ENCODE measurements at regions not wholly inside any gene's neighbourhood (a gene's known extent, or its start where the extent isn't known, plus 50 kb on each side); places are given as distances from the start of the nearest gene placed in this dataset.

DNA sequence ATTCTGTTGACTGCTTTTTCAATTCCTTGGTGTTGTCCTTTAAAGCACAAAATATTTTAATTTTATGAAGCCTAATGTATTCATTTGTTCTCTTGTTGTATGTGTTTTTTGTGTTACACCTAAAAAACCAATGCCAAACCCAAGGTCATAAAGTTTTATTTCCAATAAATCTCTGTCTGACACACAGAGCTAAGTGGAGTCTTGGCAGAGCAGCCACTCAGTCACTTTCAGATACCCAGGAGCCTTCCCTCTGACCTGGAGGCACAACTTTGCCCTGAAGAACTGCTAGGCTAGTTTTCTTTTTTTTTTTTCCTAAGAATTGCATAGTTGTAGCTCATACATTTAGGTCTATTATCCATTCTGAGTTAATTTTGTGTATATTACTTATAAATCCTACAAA is 71.2 kb upstream of the BCL9 start:
- no peaks in the 10 kb centered on the region for H3K27me3 ChIP-seq (replicated peaks; ENCODE audit: insufficient read depth, low read length)
- no peaks in the 10 kb centered on the region for H3K9me2 ChIP-seq (replicated peaks; ENCODE audit: insufficient read depth, low read length)
- DNase-seq = no peak
- no peak overlapping the region for H2AFZ ChIP-seq (ENCODE audit: low read length)
- no peak overlapping the region for H3K27ac ChIP-seq (ENCODE audit: low read length)
- no peaks in the 10 kb centered on the region for H3F3A ChIP-seq (ENCODE audit: insufficient read depth, low read length)
- H3K79me2 ChIP-seq (ENCODE audit: low read length) = no peaks in the 10 kb centered on the region
- no peaks in the 10 kb centered on the region for H3K9me3 ChIP-seq (replicated peaks; ENCODE audit: insufficient read depth, low read length)
- H3K4me2 ChIP-seq (ENCODE audit: low read depth, low read length) = no peak overlapping the region
- no peaks in the 10 kb centered on the region for H3K4me1 ChIP-seq (ENCODE audit: low read length)
- TF ChIP-seq, protein P1, sequence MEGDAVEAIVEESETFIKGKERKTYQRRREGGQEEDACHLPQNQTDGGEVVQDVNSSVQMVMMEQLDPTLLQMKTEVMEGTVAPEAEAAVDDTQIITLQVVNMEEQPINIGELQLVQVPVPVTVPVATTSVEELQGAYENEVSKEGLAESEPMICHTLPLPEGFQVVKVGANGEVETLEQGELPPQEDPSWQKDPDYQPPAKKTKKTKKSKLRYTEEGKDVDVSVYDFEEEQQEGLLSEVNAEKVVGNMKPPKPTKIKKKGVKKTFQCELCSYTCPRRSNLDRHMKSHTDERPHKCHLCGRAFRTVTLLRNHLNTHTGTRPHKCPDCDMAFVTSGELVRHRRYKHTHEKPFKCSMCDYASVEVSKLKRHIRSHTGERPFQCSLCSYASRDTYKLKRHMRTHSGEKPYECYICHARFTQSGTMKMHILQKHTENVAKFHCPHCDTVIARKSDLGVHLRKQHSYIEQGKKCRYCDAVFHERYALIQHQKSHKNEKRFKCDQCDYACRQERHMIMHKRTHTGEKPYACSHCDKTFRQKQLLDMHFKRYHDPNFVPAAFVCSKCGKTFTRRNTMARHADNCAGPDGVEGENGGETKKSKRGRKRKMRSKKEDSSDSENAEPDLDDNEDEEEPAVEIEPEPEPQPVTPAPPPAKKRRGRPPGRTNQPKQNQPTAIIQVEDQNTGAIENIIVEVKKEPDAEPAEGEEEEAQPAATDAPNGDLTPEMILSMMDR (IDR thresholded peaks at IDR 0.05; ENCODE audit: low read length) = no peak
- TF ChIP-seq EZH2phosphoT487 (IDR thresholded peaks at IDR 0.05; ENCODE audit: low read length) (no peak), EZH2 (optimal IDR thresholded peaks at IDR 0.05; ENCODE audit: low read depth, low read length) (no peak)
- no peaks in the 10 kb centered on the region for H4K20me1 ChIP-seq (ENCODE audit: insufficient read depth, low read length)
- no peaks in the 10 kb centered on the region for H3K36me3 ChIP-seq (replicated peaks; ENCODE audit: insufficient read depth, low read length)
- H3K4me3 ChIP-seq (ENCODE audit: low read length) = no peak overlapping the region
- no peak overlapping the region for H3K9ac ChIP-seq (ENCODE audit: low read length)

DNA sequence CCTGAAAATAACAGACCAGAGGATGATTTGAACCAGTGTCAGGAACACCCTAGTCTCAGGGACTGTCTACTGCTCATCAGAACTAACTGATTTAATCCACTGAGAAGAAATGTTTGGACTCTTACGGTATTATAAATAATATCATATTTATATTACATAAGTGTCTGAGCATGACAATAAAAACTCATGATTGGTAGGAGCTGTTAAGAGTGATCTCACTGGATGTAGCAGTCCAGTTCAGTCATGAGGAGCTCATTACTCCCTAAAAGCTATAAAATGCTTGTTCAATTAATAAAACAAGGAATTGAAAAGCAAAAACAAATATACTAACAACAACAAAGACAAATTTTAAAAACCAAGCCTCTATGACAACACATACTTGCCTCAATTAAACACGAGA is 68.8 kb upstream of the BCL9 start:
- Histone ChIP-seq H3K9me2 (replicated peaks; ENCODE audit: insufficient read depth, low read length) (no peaks in the 10 kb centered on the region), H3K4me1 (ENCODE audit: low read length) (no peaks in the 10 kb centered on the region), H4K20me1 (ENCODE audit: insufficient read depth, low read length) (no peaks in the 10 kb centered on the region), H3K27ac (ENCODE audit: low read length) (no peak overlapping the region), H3K36me3 (replicated peaks; ENCODE audit: insufficient read depth, low read length) (no peaks in the 10 kb centered on the region), H3K9ac (ENCODE audit: low read length) (no peak overlapping the region), H2AFZ (ENCODE audit: low read length) (no peak overlapping the region), H3K27me3 (replicated peaks; ENCODE audit: insufficient read depth, low read length) (no peaks in the 10 kb centered on the region), H3K79me2 (ENCODE audit: low read length) (no peaks in the 10 kb centered on the region), H3K9me3 (replicated peaks; ENCODE audit: insufficient read depth, low read length) (no peaks in the 10 kb centered on the region), H3K4me3 (ENCODE audit: low read length) (no peak overlapping the region), H3K4me2 (ENCODE audit: low read depth, low read length) (no peak overlapping the region), H3F3A (ENCODE audit: insufficient read depth, low read length) (no peaks in the 10 kb centered on the region)
- TF ChIP-seq EZH2 (optimal IDR thresholded peaks at IDR 0.05; ENCODE audit: low read depth, low read length) = no peak
- TF ChIP-seq, protein P1 (IDR thresholded peaks at IDR 0.05; ENCODE audit: low read length) = no peak
- no peak for DNase-seq

DNA sequence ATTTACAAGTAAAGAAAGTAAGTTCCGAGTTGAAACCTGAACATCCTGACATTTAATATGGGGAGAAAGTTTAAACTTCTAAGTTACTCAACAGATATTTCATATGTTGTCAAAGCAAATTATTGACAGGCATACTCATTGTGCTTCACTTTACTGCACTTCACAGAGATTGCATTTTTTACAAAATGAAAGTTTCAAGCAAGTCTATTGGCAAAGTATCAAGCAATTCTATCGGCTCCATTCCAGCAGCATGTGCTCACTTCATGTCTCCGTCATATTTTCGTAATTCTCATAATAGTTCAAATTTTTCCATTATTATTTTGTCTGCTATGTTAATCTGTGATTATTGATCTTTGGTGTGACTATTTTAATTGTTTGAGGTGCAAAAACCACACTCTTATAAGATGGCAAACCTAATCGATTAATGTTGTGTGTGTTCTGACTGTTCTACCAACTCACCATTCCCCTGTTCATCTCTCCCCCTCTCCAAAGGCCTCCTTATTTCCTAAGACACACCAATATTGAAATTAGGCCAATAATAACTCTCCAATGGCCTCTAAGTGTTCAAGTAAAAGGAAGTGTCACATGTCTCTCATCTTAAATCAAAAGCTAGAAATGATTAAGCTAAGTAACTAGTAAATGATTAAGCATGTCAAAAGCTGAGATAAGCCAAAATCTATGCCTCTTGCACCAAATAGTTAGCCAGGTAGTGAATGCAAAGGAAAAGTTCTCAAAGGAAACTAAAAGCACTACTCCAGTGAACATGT is 68.2 kb upstream of the BCL9 start:
- Histone ChIP-seq H3K4me1 (ENCODE audit: low read length) (no peaks in the 10 kb centered on the region), H3F3A (ENCODE audit: insufficient read depth, low read length) (no peaks in the 10 kb centered on the region), H3K9me3 (replicated peaks; ENCODE audit: insufficient read depth, low read length) (no peaks in the 10 kb centered on the region), H3K9ac (ENCODE audit: low read length) (no peak overlapping the region), H3K27ac (ENCODE audit: low read length) (no peak overlapping the region), H3K27me3 (replicated peaks; ENCODE audit: insufficient read depth, low read length) (no peaks in the 10 kb centered on the region), H3K79me2 (ENCODE audit: low read length) (no peaks in the 10 kb centered on the region), H4K20me1 (ENCODE audit: insufficient read depth, low read length) (no peaks in the 10 kb centered on the region), H3K9me2 (replicated peaks; ENCODE audit: insufficient read depth, low read length) (no peaks in the 10 kb centered on the region), H2AFZ (ENCODE audit: low read length) (no peak overlapping the region), H3K36me3 (replicated peaks; ENCODE audit: insufficient read depth, low read length) (no peaks in the 10 kb centered on the region), H3K4me3 (ENCODE audit: low read length) (no peak overlapping the region), H3K4me2 (ENCODE audit: low read depth, low read length) (no peak overlapping the region)
- TF ChIP-seq, protein P1 (IDR thresholded peaks at IDR 0.05; ENCODE audit: low read length) = no peak
- TF ChIP-seq EZH2 (optimal IDR thresholded peaks at IDR 0.05; ENCODE audit: low read depth, low read length) = no peak
- no peak for TF ChIP-seq EZH2phosphoT487 (IDR thresholded peaks at IDR 0.05; ENCODE audit: low read length)
- DNase-seq = no peak

Data from MM.1S (cell line).